Posterior vena cava (tissue), 2 donors: ENCODE measurements at regions not wholly inside any gene's neighbourhood (a gene's known extent, or its start where the extent isn't known, plus 50 kb on each side); places are given as distances from the start of the nearest gene placed in this dataset.
A peak's percentile ranks its signal among the peaks of the same experiment; 100 is the strongest.

Experiments used
- DNase-seq: peaks from one replicate; pipeline ENCODE4 v3.0.0-alpha.2; 2020; ENCODE audit warnings: low spot score
- intact Hi-C, 2 donors: fragments of 100-400 bp; cut with DNase I; formaldehyde crosslinking; loops; one replicate each; pipeline versions ENCODE4 v1.14.1 to v1.14.2; 2022 to 2023
- donor health status: DM: yes; HTN: yes; CAD: no.
- donor health status: DM: yes; HTN: yes; CAD: no.

DNA sequence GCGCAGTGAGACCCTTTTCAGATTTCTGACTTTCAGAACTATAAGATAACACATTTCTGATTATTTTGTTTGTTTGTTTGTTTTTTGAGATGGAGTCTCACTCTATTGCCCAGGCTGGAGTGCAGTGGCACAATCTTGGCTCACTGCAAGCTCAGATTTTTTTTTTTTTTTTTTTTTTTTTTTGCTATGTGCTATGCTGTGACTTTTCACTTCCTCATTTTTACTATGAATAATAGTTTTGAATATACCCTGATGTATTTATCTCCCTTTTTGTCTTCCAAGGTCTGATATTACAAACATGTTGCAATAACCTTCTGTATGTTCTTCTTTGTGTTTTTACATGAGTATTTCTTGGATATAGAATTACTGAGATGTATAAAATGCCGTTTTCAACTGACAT lies 658.7 kb upstream of the SEL1L start:
- DNase-seq: no peak
- intact Hi-C loops: no loop called here

DNA sequence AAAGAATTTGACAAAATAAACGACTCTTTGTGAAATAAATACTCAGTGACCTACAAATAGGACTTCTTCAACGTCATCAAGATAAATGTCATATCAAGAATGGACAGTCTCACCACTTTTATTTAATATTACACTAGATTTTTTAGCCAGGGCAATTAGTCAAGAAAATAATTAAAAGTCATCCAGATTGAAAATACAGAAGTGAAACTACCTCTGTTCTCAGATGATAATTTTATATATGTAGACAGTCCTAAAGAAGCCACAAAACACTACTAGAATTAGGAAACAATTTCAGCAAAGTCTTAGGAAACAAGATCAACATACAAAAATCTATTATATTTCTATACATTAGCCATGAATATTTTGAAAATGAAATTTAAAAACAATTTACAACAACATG lies 689.6 kb upstream of the SEL1L start:
- DNase-seq: no peak
- intact Hi-C loops: no loop called here

GRCh38 chr14:82224610-82225009 lies 691.0 kb upstream of the SEL1L start:
- intact Hi-C loops: no loop called here
- no peak for DNase-seq

- intact Hi-C loops: no loop called here
These were observed 697.1 kb upstream of the SEL1L start for GRCh38 chr14:82230748-82231147.

GRCh38 chr14:82238649-82239048 lies 705.0 kb upstream of the SEL1L start:
- DNase-seq: no peak
- intact Hi-C loops: no loop called here

More at GRCh38 chr14:82230748-82231147, 697.1 kb upstream of the SEL1L start:
- DNase-seq: no peak

- DNase-seq: no peak
- intact Hi-C loops: no loop called here
These were observed 705.6 kb upstream of the SEL1L start for GRCh38 chr14:82239223-82239622.

DNA sequence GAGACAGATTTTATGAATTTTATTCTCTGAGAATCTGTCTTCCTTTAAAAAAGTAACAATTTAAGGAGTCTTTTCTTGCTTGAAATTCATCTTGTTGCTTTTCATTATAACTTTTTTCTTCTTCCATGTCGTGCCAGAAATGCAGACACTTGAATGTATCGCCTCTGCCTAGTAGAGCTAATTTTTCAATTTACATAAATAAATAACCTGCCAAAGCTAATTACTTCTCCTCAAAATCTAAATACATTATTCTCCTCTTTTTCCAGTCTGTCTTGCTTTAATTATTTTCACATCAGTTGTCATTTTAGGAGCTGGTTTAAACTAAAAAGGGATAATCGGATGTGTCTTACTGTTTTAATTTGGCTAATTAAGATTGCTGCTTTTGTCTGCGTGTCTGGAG lies 711.1 kb upstream of the SEL1L start:
- no peak for DNase-seq
- intact Hi-C loops: no loop called here

GRCh38 chr14:82251494-82251893 lies 717.8 kb upstream of the SEL1L start:
- intact Hi-C loops: no loop called here
- no peak for DNase-seq

DNA sequence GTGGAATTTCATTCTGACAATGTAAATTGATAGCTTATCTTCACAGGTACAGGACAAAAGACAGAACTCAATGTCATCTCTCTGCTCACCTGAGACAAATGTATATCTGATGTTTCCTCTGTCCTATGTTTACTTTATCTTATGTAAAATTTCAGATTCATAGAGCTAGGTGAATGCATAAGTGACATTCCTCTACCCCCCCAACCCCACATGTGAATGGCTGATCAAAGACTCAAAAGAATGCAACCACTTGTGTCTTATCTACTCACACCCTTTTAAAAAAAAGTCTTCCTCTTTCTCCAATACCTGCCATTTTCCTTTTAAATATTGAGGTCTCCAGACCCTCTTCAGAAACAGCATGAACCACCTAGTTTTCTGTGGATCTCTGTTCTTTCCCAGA lies 736.6 kb upstream of the SEL1L start:
- no peak for DNase-seq
- intact Hi-C loops: no loop called here

DNA sequence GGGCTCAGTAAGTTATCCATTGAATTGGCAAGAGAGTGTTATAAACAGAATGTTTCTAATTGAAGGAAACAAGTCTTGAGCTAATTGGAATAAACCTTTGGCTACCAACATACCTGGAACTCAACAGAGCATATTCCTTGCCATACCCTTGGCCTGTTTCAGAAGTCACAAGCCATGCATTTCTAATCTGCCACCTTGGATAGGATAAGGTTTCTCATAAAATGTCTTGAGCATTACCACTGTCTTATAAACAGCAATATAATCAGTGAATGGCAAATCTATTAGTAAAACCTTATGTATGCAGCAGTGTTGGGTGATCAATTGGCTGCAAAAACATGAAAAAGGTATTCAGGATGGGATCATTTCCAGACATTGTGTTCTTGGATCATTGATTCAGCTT lies 765.2 kb upstream of the SEL1L start:
- intact Hi-C loops: loop anchor here in 1 of 2 donors (1.0 kb wide), 1 partner anchor 12 kb away; no protein-coding TSS in a partner anchor
- DNase-seq: no peak

- DNase-seq: peak; percentile 58
- intact Hi-C loops: no loop called here
These were observed 775.5 kb upstream of the SEL1L start for GRCh38 chr14:82309199-82309598.

- no peak for DNase-seq
- intact Hi-C loops: no loop called here
These were observed 780.2 kb upstream of the SEL1L start for GRCh38 chr14:82313889-82314288.

- DNase-seq: no peak
- intact Hi-C loops: no loop called here
These were observed 794.8 kb upstream of the SEL1L start for GRCh38 chr14:82328442-82328841.

- no peak for DNase-seq
These were observed 807.7 kb upstream of the SEL1L start for GRCh38 chr14:82341261-82341810.

DNA sequence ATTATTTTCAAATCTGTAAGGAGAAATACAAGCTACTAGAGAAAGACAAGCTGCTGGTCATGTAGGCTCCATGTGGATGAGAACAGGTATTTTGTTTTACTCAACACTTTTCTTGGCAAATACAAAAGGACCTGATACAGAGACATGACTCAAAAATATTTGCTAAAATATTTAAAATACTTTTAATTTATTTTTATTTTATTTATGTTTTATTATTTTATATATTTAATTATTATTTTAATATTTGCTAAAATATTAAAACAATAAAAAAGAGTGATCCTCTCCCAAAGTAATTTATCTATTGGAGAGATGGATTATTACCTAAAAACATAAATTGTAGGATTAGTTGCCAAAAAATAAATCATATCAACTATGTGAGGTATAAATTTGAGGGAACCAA lies 808.9 kb upstream of the SEL1L start:
- DNase-seq: no peak
- intact Hi-C loops: no loop called here

More at GRCh38 chr14:82341261-82341810, 807.7 kb upstream of the SEL1L start:
- intact Hi-C loops: no loop called here

DNA sequence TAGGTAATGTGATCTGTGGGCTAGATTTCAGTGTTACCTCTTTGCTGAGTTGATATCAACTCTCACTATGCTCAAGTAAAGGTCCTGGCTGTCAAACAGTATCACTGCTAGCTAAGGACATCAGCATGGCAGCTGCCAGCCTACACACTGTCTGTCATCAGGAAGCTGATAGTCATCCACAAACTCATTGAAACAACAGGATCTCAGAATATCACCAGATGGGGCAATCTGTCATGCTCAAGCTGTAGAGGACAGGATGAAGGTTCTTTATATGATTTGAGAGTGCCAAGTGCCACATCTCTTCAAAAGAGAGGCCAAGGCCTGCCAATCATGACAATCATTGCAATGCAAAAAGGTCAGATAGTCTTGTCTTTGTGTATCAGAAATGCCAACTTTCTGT lies 811.5 kb upstream of the SEL1L start:
- intact Hi-C loops: no loop called here
- DNase-seq: no peak

GRCh38 chr14:82354126-82354525 lies 820.5 kb upstream of the SEL1L start:
- DNase-seq: no peak
- intact Hi-C loops: no loop called here

DNA sequence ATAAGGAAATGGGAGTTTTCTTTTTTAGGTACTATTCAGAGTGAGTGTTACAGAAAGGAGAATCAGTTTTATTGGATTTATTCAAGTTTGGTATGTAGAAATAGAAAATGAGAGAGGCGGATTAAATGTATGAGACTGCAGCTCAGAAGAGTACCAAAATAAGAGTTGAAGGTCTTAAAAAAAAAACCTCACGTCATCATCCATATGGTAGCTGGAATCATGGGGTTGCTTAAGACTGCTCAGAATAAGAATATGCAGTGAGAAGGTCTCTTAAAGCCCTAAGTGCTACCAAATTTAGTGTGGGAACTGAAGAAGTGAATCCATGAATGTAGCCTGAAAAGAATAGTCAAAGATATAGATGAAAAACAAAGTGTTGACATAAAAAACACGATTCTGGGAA lies 825.5 kb upstream of the SEL1L start:
- DNase-seq: no peak
- intact Hi-C loops: no loop called here

- DNase-seq: no peak
- intact Hi-C loops: no loop called here
These were observed 828.8 kb upstream of the SEL1L start for GRCh38 chr14:82362452-82362851.

DNA sequence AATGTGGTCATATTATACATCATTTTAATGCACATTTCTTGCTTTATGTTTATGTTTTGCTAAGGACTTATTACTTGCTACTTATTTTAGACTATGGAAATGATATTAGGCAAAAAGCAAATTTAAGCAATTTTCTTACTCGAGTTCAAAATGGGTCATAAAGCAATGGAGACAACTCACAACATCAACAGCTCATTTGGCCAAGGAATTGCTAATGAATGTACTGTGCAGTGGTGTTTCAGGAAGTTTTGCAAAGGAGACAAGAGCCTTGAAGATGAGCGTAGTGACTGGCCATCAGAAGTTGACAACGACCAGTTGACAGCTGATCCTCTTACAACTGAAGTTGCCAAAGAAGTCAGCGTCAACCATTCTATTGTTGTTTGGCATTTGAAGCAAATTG lies 831.8 kb upstream of the SEL1L start:
- intact Hi-C loops: loop anchor here in 1 of 2 donors (2.0 kb wide), 1 partner anchor 43 kb away; no protein-coding TSS in a partner anchor
- DNase-seq: no peak

DNA sequence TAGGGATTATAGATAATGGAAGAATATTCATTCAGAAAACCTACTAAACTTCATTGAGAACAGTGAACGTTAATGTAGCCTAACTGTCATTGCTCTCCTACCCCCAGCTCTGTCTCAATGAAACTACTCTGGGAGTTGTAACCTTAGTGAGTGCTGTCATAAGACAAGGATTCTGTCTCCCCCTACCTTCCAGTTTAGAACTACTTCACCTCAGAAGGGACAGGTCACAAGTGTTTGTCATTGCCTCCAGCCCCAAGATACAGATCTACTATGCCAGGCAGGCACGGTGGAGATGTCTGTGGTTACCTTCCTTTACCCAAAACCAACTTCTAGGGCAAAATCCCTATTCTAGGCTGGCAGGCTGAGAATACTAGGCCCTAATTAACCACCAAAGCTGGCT lies 833.1 kb upstream of the SEL1L start:
- intact Hi-C loops: no loop called here
- no peak for DNase-seq

GRCh38 chr14:82379291-82379690 lies 845.6 kb upstream of the SEL1L start:
- intact Hi-C loops: no loop called here

More at GRCh38 chr14:82379291-82379690, 845.6 kb upstream of the SEL1L start:
- DNase-seq: no peak
